Lower lobe of right lung (tissue), 2 donors: ENCODE measurements at regions not wholly inside any gene's neighbourhood (a gene's known extent, or its start where the extent isn't known, plus 50 kb on each side); places are given as distances from the start of the nearest gene placed in this dataset.
A peak's percentile ranks its signal among the peaks of the same experiment; 100 is the strongest.

Experiments used
- ATAC-seq, 2 donors: fragments of 200-7000 bp; cut with Tn5 transposase; one replicate each; pipeline ENCODE4 v1.9.1; 2020 to 2022; ENCODE audit warnings: mild to moderate bottlenecking in 2 of 2, moderate library complexity in 2 of 2
- DNase-seq: peaks from one replicate; pipeline ENCODE4 v3.0.0-alpha.2; 2020
- H3K27ac ChIP-seq: fragments of 200-600 bp; one replicate; pipeline ENCODE4 v1.8.0; 2022
- H3K27me3 ChIP-seq: fragments of 200-600 bp; one replicate; pipeline ENCODE4 v1.8.0; 2022; ENCODE audit warnings: low read depth
- H3K36me3 ChIP-seq: fragments of 200-600 bp; one replicate; pipeline ENCODE4 v1.8.0; 2022; ENCODE audit warnings: mild to moderate bottlenecking
- H3K4me1 ChIP-seq: fragments of 200-600 bp; one replicate; pipeline ENCODE4 v1.8.0; 2022
- H3K4me3 ChIP-seq: fragments of 200-600 bp; one replicate; pipeline ENCODE4 v1.8.0; 2022; ENCODE audit warnings: mild to moderate bottlenecking
- H3K9me3 ChIP-seq: fragments of 200-600 bp; one replicate; pipeline ENCODE4 v1.8.0; 2022
- CTCF ChIP-seq: fragments of 200-600 bp; IDR thresholded peaks from one replicate; pipeline ENCODE4 v1.8.0; 2022; ENCODE audit warnings: antibody characterized with exemption, mild to moderate bottlenecking
- intact Hi-C: fragments of 100-400 bp; cut with DNase I; formaldehyde crosslinking; loops from one replicate; pipeline ENCODE4 v1.11.0; 2022
- donor health status: DM: no; HTN: yes; CAD: no; lungs with severe emphysema.

DNA sequence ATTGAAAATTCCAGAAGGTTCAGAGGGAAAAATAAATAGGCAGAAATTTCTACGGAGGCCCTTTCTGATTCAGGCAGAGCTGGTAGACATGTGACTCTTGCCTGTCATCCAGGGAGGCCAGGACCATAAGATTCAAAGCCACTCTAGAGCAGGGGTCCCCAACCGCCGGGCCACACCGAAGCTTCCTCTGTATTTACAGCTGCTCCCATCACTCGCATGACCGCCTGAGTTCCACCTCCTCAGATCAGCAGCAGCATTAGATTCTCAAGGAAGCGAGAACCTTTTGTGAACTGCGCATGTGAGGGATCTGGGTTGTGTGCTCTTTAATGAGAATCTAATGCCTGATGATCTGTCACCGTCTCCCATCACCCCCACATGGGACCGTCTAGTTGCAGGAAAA is 72.2 kb downstream of the RWDD4 start:
- TF ChIP-seq CTCF, result no peak
- Histone ChIP-seq H3K36me3 (no peaks in the 10 kb centered on the region), H3K9me3 (no peaks in the 10 kb centered on the region), H3K4me3 (no peak overlapping the region), H3K4me1 (no peaks in the 10 kb centered on the region), H3K27ac (no peak overlapping the region), H3K27me3 (no peaks in the 10 kb centered on the region)
- ATAC-seq (no peak), DNase-seq (no peak)
- intact Hi-C loops, result no loop called here

GRCh38 chr4:183588169-183588675 is 70.8 kb downstream of the RWDD4 start:
- ATAC-seq (peak; percentile 59 to 83), DNase-seq (no peak)
- H3K4me1 ChIP-seq, result no peaks in the 10 kb centered on the region
- no peaks in the 10 kb centered on the region for H3K27me3 ChIP-seq
- H3K9me3 ChIP-seq, result no peaks in the 10 kb centered on the region
- intact Hi-C loops, result no loop called here
- no peak for TF ChIP-seq CTCF
- H3K36me3 ChIP-seq, result no peaks in the 10 kb centered on the region
- peak overlapping the region; percentile 37 for H3K27ac ChIP-seq
- no peak overlapping the region for H3K4me3 ChIP-seq

DNA sequence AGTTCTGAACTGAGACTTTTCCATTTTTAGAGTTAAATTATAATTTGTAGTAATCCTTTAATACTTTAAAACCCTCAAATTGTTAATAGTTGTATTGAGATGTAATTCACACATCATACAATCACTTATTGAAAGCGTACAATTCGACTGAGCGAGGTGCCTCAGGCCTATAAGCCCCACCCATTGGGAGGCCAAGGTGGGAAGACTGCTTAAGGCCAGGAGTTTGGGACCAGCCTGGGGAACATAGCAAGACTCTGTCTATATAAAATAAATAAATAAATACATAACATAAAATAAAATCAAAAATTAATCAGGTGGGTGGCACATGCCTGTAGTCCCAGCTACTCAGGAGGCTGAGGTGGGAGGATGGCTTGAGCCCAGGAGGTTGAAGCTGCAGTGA is 70.3 kb downstream of the RWDD4 start:
- no peaks in the 10 kb centered on the region for H3K4me1 ChIP-seq
- ATAC-seq, result no peak
- H3K27ac ChIP-seq, result peak overlapping the region; percentile 37
- TF ChIP-seq CTCF, result no peak
- H3K27me3 ChIP-seq, result no peaks in the 10 kb centered on the region
- no peak overlapping the region for H3K4me3 ChIP-seq
- no peaks in the 10 kb centered on the region for H3K9me3 ChIP-seq
- no peaks in the 10 kb centered on the region for H3K36me3 ChIP-seq
- DNase-seq, result no peak
- intact Hi-C loops, result no loop called here

DNA sequence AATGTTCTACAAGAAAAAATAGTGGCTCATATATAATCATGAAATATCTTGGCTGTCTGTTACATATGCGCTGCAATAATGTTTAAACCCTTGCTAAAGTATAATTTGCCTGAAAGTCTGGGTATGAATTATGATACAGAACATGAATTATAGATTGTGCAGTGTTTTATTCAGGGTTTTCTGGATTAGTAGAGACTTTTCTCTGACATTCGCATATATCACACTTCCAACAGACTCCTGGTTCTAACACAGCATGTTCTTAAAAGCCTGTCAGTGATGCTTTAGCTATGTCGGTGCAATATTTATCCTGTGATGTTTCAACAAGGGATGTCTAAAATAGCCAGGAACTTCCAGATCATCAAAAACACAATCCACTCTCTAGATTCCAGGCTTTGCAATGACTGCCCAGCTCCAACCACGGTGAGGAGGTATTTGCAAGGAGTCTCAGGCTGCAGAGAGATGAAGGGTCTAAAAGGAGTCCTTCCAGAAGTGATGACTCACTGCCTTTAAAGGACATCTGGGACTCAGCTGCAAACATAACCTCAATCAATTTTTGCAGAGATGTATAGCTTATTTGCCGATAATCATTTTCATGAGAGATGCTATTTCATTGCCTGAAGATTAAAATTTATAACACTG is 69.4 kb downstream of the RWDD4 start:
- H3K27me3 ChIP-seq, result no peaks in the 10 kb centered on the region
- no peak overlapping the region for H3K4me3 ChIP-seq
- intact Hi-C loops, result no loop called here
- H3K27ac ChIP-seq, result no peak overlapping the region
- H3K4me1 ChIP-seq, result no peaks in the 10 kb centered on the region
- ATAC-seq, result no peak
- no peaks in the 10 kb centered on the region for H3K9me3 ChIP-seq
- H3K36me3 ChIP-seq, result no peaks in the 10 kb centered on the region
- no peak for TF ChIP-seq CTCF
- DNase-seq, result no peak
